GM18951 (cell line): ENCODE measurements at regions not wholly inside any gene's neighbourhood (a gene's known extent, or its start where the extent isn't known, plus 50 kb on each side); places are given as distances from the start of the nearest gene placed in this dataset.

ENCODE experiments used
- POLR2A ChIP-seq: IDR thresholded peaks from 4 replicates; pipeline ENCODE4 v1.6.1; 2011; ENCODE audit warnings: mild to moderate bottlenecking; ENCODE audit not compliant: insufficient read length, insufficient read depth; ENCODE audit errors: extremely low read depth
- in situ Hi-C: fragments of 300-500 bp; cut with MboI; formaldehyde crosslinking; loops from one replicate; pipeline ENCODE4 v1.12.0; 2022; ENCODE audit warnings: low sequenced_read_pairs, mixed read lengths, inconsistent platforms; ENCODE audit not compliant: unreplicated experiment

DNA sequence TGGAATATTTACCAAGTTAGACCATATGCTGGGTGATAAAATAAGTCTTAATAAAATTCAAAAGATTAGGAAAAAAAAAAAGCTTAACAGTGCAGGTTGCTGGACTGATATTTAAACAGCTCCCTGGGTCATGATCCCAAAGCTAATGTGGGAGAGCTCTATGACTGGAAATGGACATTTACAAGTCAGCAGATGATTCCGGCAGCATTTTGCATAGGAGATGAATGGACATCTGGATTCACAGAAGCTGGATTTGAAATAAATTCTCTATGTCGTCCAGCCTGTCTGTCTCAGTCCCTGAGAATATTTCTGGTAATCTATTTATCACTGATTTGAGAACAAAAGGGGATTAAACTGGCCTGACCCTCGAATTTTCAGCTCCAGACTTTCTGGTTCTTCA, 52.3 kb upstream of the KLHL25 start:
- TF ChIP-seq POLR2A, result no peak
- in situ Hi-C loops, result loop anchor here (25.0 kb wide), 3 partner anchors 235 to 560 kb away; no protein-coding TSS in a partner anchor

DNA sequence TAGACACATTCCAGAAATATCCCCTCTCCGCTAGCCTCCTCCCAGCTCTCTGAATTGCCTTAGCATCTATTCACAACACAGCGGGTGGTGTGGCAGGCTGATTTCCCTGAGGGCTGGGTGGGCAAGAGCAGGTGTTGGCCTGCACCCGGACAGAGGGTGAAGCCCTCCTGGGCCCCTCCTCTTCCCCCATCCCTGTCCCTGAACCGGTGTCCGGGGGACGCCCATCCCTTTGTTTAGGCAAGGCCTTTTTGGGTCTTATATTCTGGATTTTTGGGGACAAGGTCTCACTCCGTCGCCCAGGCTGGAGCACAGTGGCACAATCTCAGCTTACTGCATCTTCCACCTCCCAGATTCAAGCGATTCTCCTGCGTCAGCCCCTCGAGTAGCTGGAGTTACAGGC, 55.2 kb upstream of the KLHL25 start:
- in situ Hi-C loops, result loop anchor here (25.0 kb wide), 5 partner anchors 238 to 887 kb away; no protein-coding TSS in a partner anchor
- no peak for TF ChIP-seq POLR2A

DNA sequence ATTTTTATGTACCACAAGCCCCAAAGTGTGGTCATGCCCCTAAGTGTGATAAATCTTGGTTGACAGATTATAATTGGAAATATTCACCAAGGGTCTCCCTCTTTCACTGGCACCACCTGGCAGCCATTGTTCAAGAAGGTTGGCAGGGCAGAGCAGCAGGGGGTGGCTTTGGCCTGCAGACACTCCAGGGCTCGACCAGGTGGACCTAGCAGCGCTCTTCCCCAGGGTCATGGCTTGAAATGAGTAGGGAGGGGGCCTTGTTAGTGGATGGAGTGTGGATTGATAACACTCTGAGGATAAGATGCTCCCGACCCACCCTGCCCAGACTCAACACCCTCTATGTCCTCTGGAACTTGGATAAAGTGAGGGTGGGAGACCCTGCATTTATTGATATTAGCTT, 58.2 kb upstream of the KLHL25 start:
- no peak for TF ChIP-seq POLR2A
- in situ Hi-C loops, result loop anchor here (25.0 kb wide), 2 partner anchors 334 to 884 kb away; no protein-coding TSS in a partner anchor

DNA sequence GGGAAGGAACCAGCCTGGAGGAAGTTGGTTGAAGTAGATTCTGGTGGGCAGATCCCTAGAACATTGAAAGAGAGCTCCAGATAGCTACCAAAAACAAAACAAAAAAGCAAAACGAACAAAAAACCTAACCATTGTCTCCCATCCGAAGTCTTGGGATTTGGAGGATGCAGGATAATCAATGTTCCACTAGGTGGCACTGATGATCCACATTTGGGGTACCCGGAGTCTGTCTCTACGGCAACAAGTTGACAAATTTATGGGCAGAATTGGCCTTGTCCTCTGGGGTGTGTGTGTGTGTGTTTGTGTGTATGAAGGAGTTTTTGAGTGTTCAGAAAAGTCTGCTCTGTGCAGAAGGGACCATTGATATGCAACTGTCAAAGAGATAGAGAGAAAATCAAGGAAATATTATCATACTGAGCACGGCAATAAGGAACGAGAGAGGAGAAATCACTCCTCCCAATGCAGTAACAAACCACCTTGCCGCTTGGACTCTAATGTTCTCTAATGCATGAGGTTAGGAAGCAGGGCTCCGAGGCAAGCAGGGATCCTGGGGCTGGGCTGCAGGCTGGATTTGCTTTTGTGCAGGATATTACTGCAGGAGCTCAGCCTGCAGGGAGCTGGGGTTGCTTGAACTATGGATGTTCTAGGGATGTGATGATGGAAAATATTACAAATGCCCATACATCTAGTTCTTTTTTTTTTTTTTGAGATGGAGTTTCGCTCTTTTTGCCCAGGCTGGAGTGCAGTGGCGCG, 59.8 kb upstream of the KLHL25 start:
- in situ Hi-C loops, result loop anchor here (25.0 kb wide), 2 partner anchors 333 to 883 kb away; no protein-coding TSS in a partner anchor

DNA sequence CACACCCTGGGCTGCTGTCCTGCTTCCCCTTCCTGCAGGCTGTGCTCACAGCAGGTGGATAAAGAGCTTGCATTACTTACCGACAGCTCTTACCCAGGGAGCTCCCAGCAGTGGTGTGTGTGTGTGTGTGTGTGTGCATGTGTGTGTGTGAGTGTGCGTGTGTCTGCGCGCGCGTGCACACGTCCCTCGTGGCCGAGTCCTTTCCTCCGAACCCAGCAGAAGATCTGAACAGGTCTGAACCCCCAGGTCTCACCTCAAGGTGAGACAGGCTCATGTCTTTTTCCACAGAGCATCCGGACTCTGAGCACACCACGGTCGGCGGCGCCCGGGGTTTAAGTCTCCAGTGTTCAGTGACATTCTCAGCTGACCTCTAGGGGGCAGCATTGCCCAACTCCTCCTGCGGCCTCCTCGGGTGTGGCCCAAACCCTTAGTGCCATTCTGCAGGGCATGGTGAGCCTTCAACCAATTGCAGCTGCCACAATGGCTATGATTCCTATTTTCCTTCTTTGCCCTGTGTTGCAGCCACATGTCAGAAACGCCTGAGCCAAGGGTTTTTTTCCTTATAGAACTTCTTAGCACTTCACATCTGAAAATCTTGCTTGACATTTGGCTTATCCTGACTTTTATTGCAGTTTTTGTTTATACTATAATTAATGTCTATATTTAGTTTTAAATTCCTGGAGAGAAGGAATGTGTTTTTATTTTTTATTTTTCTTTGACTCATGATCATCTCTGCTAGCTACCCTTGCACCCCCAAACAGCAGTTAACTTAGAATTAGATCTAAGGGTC, 64.1 kb upstream of the KLHL25 start:
- in situ Hi-C loops, result loop anchor here (25.0 kb wide), 2 partner anchors 329 to 879 kb away; no protein-coding TSS in a partner anchor
- no peak for TF ChIP-seq POLR2A

More for the DNA sequence above, 59.8 kb upstream of the KLHL25 start:
- TF ChIP-seq POLR2A, result no peak

DNA sequence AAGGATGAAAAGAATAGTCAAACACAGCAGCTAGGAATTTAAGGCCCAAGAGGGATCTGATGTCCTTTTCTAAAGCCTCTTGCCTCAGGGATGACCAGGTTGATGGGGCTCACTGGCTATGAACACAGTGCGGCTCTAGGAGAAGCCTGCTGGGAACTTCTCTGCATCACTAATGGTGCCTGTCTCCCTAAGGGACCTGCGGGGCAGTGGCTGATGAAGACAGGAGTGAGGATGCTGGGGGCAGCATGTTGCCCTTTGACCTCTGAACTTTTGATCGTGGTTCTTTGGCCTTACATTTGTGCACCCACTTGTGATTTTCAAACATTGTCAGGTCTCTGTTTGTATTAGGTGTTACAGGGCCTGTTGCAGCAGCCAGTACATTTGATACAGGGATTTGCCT, 64.9 kb upstream of the KLHL25 start:
- in situ Hi-C loops, result loop anchor here (25.0 kb wide), 2 partner anchors 328 to 878 kb away; no protein-coding TSS in a partner anchor

DNA sequence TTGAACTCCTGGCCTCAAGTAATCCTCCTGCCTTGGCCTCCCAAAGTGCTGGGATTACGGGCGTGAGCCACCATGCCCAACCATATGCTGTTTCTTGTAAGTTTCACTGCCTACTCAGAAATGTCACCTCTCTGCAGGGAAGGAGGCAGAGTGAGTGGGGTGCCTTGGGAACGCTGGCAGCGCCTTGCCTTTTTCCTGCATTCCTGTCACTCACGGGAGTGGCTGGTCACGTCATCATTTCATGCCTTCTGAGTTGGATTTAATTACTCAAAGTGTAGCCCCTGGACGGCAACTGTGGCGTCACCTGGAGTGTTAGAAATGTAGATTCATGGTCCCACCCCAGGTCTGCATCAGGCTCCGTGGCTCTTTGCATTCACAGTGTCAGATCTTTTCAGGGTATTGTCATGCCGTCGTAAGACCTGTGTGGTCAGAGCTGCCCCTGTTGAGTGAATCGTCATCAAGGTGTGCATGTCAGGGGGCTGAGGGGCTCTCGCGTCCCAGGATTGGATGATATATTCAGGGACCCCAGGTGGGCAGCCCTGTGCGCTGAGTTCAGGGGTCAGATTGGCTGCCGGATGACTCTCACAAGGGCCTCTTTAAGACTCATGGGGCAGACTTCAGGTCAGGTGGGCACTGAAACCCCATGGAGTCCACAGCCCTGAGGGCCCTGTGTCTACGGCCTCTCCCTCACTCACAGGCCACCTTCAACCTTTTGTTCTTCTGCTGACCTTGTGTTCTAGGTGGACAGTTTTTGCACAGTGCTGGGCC, 65.9 kb upstream of the KLHL25 start:
- in situ Hi-C loops, result loop anchor here (25.0 kb wide), 2 partner anchors 327 to 877 kb away; no protein-coding TSS in a partner anchor
- TF ChIP-seq POLR2A, result no peak

More for the DNA sequence above, 64.9 kb upstream of the KLHL25 start:
- TF ChIP-seq POLR2A, result no peak

DNA sequence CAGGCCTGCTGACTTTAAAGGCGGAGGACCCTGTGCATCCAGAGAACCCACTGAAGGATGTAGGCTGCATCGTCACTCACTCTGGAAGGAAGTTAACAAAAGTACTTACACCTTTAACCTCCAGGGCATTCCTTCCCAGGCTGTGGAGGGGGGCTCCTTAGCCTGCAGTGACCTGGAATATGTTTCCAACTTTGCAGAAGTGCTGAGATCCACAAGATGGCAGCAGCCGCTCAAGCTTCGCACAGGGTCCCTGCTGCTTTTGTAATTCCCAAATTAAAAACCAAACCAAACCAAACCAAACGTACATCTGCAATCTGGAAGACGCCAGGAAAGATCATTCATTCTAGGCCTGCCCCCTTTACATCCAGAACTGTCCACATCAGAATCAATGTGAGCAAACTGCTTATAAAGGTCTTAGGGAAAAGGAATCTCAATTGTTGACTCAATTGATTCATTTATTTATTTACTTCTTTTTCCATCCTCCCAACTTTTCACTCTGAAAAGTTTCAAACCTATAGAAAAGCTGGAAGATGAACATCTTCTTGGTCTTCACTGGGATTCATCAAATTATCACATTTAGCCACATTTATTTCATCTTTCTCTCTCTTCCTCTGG, 70.5 kb upstream of the KLHL25 start:
- in situ Hi-C loops, result loop anchor here (25.0 kb wide), 2 partner anchors 322 to 872 kb away; no protein-coding TSS in a partner anchor
- no peak for TF ChIP-seq POLR2A

DNA sequence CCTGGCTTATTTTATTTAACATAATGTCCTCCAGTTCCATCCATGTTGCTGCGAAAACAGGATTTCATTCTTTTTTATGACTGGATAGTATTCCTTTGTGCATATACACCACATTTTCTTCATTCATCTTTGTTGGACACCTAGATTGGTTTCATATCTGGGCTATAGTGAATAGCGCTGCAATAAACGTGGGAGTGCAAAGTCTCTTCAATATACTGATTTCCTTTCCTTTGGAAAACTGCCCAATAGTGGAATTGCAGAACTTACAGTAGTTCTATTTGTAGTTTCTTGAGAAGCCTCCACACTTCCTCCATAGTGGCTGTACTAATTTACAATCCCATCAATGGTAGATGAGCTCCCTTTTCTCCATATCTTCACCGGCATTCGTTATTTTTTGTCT, 72.5 kb upstream of the KLHL25 start:
- in situ Hi-C loops, result loop anchor here (25.0 kb wide), 2 partner anchors 320 to 870 kb away; no protein-coding TSS in a partner anchor
- TF ChIP-seq POLR2A, result no peak

DNA sequence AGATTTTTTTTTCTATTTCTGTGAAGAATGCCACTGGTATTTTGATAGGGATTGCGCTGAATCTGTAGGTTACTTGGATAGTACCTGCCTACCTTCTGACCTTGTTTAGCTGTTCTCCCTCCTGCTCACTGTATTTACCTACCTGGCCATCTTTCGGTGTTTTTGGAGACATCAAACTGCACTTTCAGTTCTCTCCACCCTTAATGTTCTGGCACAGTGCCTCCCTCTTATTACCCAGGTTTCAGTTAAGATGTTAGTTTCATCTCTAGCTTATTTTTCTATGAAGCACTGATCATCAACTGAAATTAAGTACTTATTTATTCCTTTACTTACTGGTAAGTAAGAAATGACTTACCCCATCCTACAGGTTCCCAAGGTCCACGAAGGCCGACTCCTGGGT, 74.4 kb upstream of the KLHL25 start:
- no peak for TF ChIP-seq POLR2A
- in situ Hi-C loops, result loop anchor here (25.0 kb wide), 2 partner anchors 318 to 868 kb away; no protein-coding TSS in a partner anchor

DNA sequence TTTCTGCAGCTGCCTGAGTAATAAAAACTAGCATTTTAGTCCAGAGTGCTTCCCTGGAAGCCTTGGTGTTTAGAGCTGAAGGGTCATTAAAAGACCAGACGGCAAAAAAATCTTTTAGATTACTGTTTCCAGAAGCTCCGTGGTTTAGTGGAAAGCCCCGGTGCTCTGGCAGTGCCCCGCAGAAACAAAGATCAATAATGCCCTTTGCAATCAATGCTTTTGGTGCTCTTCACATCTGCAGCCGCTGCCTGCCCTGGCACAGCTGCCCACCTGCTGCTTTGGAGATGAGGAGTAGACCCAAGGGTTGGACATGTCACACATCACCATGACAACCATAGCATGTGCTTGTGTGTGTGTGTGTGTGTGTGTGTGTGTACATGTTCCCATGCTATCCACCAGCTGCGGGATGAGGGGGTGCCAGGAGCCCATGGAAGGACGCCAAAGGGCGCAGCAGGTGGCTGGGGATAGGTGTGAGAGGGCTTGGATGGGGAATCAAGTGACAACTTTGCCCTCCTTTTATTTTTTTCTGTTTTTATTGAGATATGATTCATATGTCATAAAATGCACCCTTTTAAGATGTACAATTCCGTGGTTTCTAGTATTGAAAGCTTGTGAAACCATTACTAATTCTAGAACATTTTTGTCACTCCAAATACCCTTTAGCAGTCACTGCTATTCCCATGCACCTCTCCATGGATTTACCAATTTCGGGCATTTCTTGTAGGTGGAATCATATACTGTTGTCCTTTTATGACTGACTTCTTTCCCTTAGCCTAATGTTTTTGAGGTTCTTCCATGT, 75.7 kb upstream of the KLHL25 start:
- in situ Hi-C loops, result loop anchor here (25.0 kb wide), 2 partner anchors 317 to 867 kb away; no protein-coding TSS in a partner anchor
- no peak for TF ChIP-seq POLR2A
